ENCODE measurements at regions not wholly inside any gene's neighbourhood (a gene's known extent, or its start where the extent isn't known, plus 50 kb on each side); places are given as distances from the start of the nearest gene placed in this dataset.

- no peak for TF ChIP-seq CTCF (IDR thresholded peaks at IDR 0.05; ENCODE audit: low read length)
- TF ChIP-seq EZH2phosphoT487 (IDR thresholded peaks at IDR 0.05; ENCODE audit: low read length), result no peak
Observed at GRCh38 chr9:113665064-113665463, 201.5 kb downstream of the RGS3 start.

Measured in MM.1S (cell line).